GM12878 (cell line): ENCODE measurements at regions not wholly inside any gene's neighbourhood (a gene's known extent, or its start where the extent isn't known, plus 50 kb on each side); places are given as distances from the start of the nearest gene placed in this dataset.
A peak's percentile ranks its signal among the peaks of the same experiment; 100 is the strongest.

Experiments
- ATAC-seq: fragments of 200-7000 bp; cut with Tn5 transposase; 3 replicates; pipeline ENCODE4 v1.9.1; 2020; ENCODE audit warnings: mild to moderate bottlenecking, moderate library complexity
- BruUV-seq: library from RNA; stranded (reverse); fragments of 400-500 nt; replicated peaks from 2 replicates; lab custom pipeline; 2021; lab: Mats Ljungman, UMichigan
- CTCF ChIA-PET: fragments of 300-600 bp; sonication (Branson Sonifier 250); formaldehyde crosslinking; extraction: SDS; loops from one replicate; lab custom pipeline; 2021; ENCODE audit warnings: inconsistent platforms; lab: Yijun Ruan, JAX
- POLR2A ChIA-PET: fragments of 350-600 bp; formaldehyde crosslinking; extraction: SDS; loops from one replicate; lab custom pipeline; 2021; ENCODE audit warnings: inconsistent platforms; lab: Charles Lee
- RAD21 ChIA-PET: fragments of 300-600 bp; sonication (Branson Sonifier 250); formaldehyde crosslinking; loops from one replicate; lab custom pipeline; 2023; ENCODE audit warnings: antibody characterized with exemption; ENCODE audit not compliant: unreplicated experiment; lab: Charles Lee
- SMC1A ChIA-PET: fragments of 300-600 bp; sonication (Branson Sonifier 250); formaldehyde crosslinking; loops from one replicate; lab custom pipeline; 2023; ENCODE audit not compliant: unreplicated experiment, uncharacterized antibody; lab: Charles Lee
- DNase-seq: peaks from one replicate; pipeline ENCODE4 v3.0.0-alpha.2; 2011; ENCODE audit warnings: low read depth, low spot score
- FAIRE-seq: peaks from 3 replicates; lab custom pipeline; 2011; peaks lifted over from hg19 to GRCh38; lab: Jason Lieb, UNC
- H2AFZ ChIP-seq: 2 replicates; pipeline ENCODE4 v1.6.0; 2011; ENCODE audit warnings: low read depth, low read length, control low read depth; ENCODE audit not compliant: control insufficient read depth
- H3K27ac ChIP-seq: 2 replicates; pipeline ENCODE4 v1.5.1; 2011; ENCODE audit warnings: control low read depth; ENCODE audit not compliant: control insufficient read depth, insufficient read depth
- H3K27me3 ChIP-seq, 2 experiments: replicated peaks in 1 of 2; 2 replicates each; pipeline versions ENCODE4 v1.6.0 to v1.6.1; 2011; ENCODE audit warnings: low read length in 1 of 2; ENCODE audit not compliant: control insufficient read depth in 2 of 2, insufficient read depth in 2 of 2
- H3K36me3 ChIP-seq, 2 experiments: 2 replicates each; pipeline ENCODE4 v1.5.1; 2011; ENCODE audit warnings: low read length in 1 of 2; ENCODE audit not compliant: control insufficient read depth in 2 of 2, insufficient read depth in 2 of 2
- H3K4me1 ChIP-seq: 2 replicates; pipeline ENCODE4 v1.6.1; 2011; ENCODE audit warnings: mild to moderate bottlenecking, low read length, moderate library complexity, mixed read lengths; ENCODE audit not compliant: control insufficient read depth, insufficient read depth
- H3K4me2 ChIP-seq: 2 replicates; pipeline ENCODE4 v1.6.0; 2011; ENCODE audit warnings: control low read depth; ENCODE audit not compliant: control insufficient read depth, insufficient read depth
- H3K4me3 ChIP-seq: fragments of 200-600 bp; sonication (generic); 2 replicates; pipeline ENCODE4 v1.5.1; 2016
- H3K79me2 ChIP-seq: 2 replicates; pipeline ENCODE4 v1.6.0; 2011; ENCODE audit warnings: low read length; ENCODE audit not compliant: control insufficient read depth, insufficient read depth
- H3K9ac ChIP-seq: 2 replicates; pipeline ENCODE4 v1.8.0; 2011; ENCODE audit warnings: low read length, control low read depth, mixed read lengths; ENCODE audit not compliant: control insufficient read depth, insufficient read depth
- H3K9me3 ChIP-seq: replicated peaks from 3 replicates; pipeline ENCODE4 v1.5.1; 2011; ENCODE audit warnings: mild to moderate bottlenecking, low read length; ENCODE audit not compliant: control insufficient read depth, insufficient read depth
- H4K20me1 ChIP-seq: 2 replicates; pipeline ENCODE4 v1.6.0; 2011; ENCODE audit not compliant: control insufficient read depth, insufficient read depth
- IRF3 ChIP-seq: fragments of 450-650 bp; IDR thresholded peaks from 2 replicates; pipeline ENCODE4 v1.6.1; 2014; ENCODE audit warnings: mild to moderate bottlenecking
- IRF5 ChIP-seq: fragments of 450-650 bp; IDR thresholded peaks from 2 replicates; pipeline ENCODE4 v1.6.1; 2017; ENCODE audit warnings: borderline replicate concordance
- MEF2A ChIP-seq: IDR thresholded peaks from 2 replicates; pipeline ENCODE4 v1.6.1; 2011; ENCODE audit warnings: low read depth, mild to moderate bottlenecking, low read length, moderate library complexity; ENCODE audit not compliant: insufficient read depth
- NR2C1 ChIP-seq: fragments of 450-650 bp; IDR thresholded peaks from 2 replicates; pipeline ENCODE4 v1.6.1; 2017; ENCODE audit warnings: antibody characterized with exemption, mild to moderate bottlenecking, moderate library complexity
- NRF1 ChIP-seq: conservative IDR thresholded peaks from 2 replicates; pipeline ENCODE4 v1.6.1; 2011; ENCODE audit warnings: mild to moderate bottlenecking, low read depth, low read length, improper control_type of control experiment
- ZBED1 ChIP-seq: IDR thresholded peaks from 2 replicates; pipeline ENCODE4 v1.6.1; 2016; ENCODE audit warnings: borderline replicate concordance
- WGBS: methylation state at CpG from one replicate; pipeline ENCODE4 v1.1.6; 2016; ENCODE audit warnings: low lambda C conversion rate; ENCODE audit not compliant: insufficient replicate concordance, insufficient coverage; ENCODE audit errors: missing lambda C conversion rate; 5-methylcytosine and 5-hydroxymethylcytosine counted together
- in situ Hi-C: fragments of 300-500 bp; cut with MboI; formaldehyde crosslinking; loops from 9 replicates; pipeline ENCODE4 v1.14.3; 2018; ENCODE audit warnings: mixed read lengths
- intact Hi-C: fragments of 100-400 bp; cut with micrococcal nuclease; formaldehyde crosslinking; loops from one replicate; pipeline ENCODE4 v1.14.2; 2022; ENCODE audit not compliant: unreplicated experiment

- BruUV-seq = no TSS peak
- SMC1A ChIA-PET = interaction anchor here (0.6 to 1.4 kb wide), 4 partner anchors 40 to 57 kb away, joined by 3 read pairs; partner anchors contain the start of gene RPL37A
- no peak for FAIRE-seq
- no peaks in the 10 kb centered on the region for H3K79me2 ChIP-seq
- TF ChIP-seq IRF5 (no peak), ZBED1 (no peak), IRF3 (no peak), NRF1 (no peak), NR2C1 (no peak), MEF2A (no peak)
- TF ChIP-seq, all 136 proteins: peak for 0
- ChIA-PET CTCF (interaction anchor here (0.9 kb wide), 1 partner anchor 103 kb away, joined by 3 read pairs; no protein-coding TSS in a partner anchor), RAD21 (no interaction called here), POLR2A (no interaction called here)
- no peak overlapping the region for H3K27ac ChIP-seq
- no peak for DNase-seq
- H3K36me3 ChIP-seq = no peaks in the 10 kb centered on the region
- no peak overlapping the region for H3K4me3 ChIP-seq
- no peaks in the 10 kb centered on the region; the same call in 2 of the 3 replicates for H3K9me3 ChIP-seq
- H2AFZ ChIP-seq = no peak overlapping the region
- 18% methylated on average over 6 of the region's 6 CpGs for WGBS
- H4K20me1 ChIP-seq = no peaks in the 10 kb centered on the region
- intact Hi-C loops = no loop called here
- H3K4me2 ChIP-seq = no peak overlapping the region
- H3K27me3 ChIP-seq = no peaks in the 10 kb centered on the region; a peak in 1 of 4 replicates
- ATAC-seq = peak; percentile 35; the same call in 2 of the 3 replicates
- H3K4me1 ChIP-seq = no peaks in the 10 kb centered on the region
- no peak overlapping the region for H3K9ac ChIP-seq
- in situ Hi-C loops = no loop called here
Measured at GRCh38 chr2:216555274-216555673, 56.6 kb downstream of the RPL37A start.
